ENCODE measurements at regions not wholly inside any gene's neighbourhood (a gene's known extent, or its start where the extent isn't known, plus 50 kb on each side); places are given as distances from the start of the nearest gene placed in this dataset.

- no peak for TF ChIP-seq POLR2A (IDR thresholded peaks at IDR 0.05; ENCODE audit: low read length)
- TF ChIP-seq GATA1 (IDR thresholded peaks at IDR 0.05; ENCODE audit: low read depth, low read length), result no peak
Measured at GRCh38 chr10:110446277-110446676, 51.4 kb upstream of the DUSP5 start.

Data from erythroblast (primary cell).